Neural progenitor cell (in vitro differentiated cells): ENCODE measurements at regions not wholly inside any gene's neighbourhood (a gene's known extent, or its start where the extent isn't known, plus 50 kb on each side); places are given as distances from the start of the nearest gene placed in this dataset.

Source experiments
- DNase-seq: peaks from one replicate; pipeline ENCODE4 v3.0.0-alpha.2; 2016; ENCODE audit warnings: low spot score
- H2AFZ ChIP-seq: fragments of 200-600 bp; sonication (generic); replicated peaks from 2 replicates; pipeline ENCODE4 v1.6.1; 2016; ENCODE audit warnings: antibody characterized with exemption
- H3F3A ChIP-seq: fragments of 200-600 bp; sonication (generic); 2 replicates; pipeline ENCODE4 v1.6.1; 2016; ENCODE audit warnings: antibody characterized with exemption, low read depth
- H3K27ac ChIP-seq: fragments of 200-600 bp; sonication (generic); 2 replicates; pipeline ENCODE4 v1.5.1; 2016; ENCODE audit warnings: mild to moderate bottlenecking
- H3K27me3 ChIP-seq: fragments of 200-600 bp; sonication (generic); 2 replicates; pipeline ENCODE4 v1.6.1; 2016; ENCODE audit warnings: mild to moderate bottlenecking, moderate library complexity
- H3K36me3 ChIP-seq: fragments of 200-600 bp; sonication (generic); 2 replicates; pipeline ENCODE4 v1.5.1; 2016
- H3K4me1 ChIP-seq: fragments of 200-600 bp; sonication (generic); 2 replicates; pipeline ENCODE4 v1.6.1; 2016; ENCODE audit warnings: mixed run types
- H3K4me2 ChIP-seq: fragments of 200-600 bp; sonication (generic); 2 replicates; pipeline ENCODE4 v1.6.1; 2016
- H3K4me3 ChIP-seq: fragments of 200-600 bp; sonication (generic); 2 replicates; pipeline ENCODE4 v1.5.1; 2016
- H3K79me2 ChIP-seq: fragments of 200-600 bp; sonication (generic); 2 replicates; pipeline ENCODE4 v1.6.1; 2016; ENCODE audit warnings: low read depth
- H3K9ac ChIP-seq: fragments of 200-600 bp; sonication (generic); 2 replicates; pipeline ENCODE4 v1.6.1; 2016
- H3K9me3 ChIP-seq: fragments of 200-600 bp; sonication (generic); 2 replicates; pipeline ENCODE4 v1.5.1; 2016; ENCODE audit warnings: low read depth
- H4K20me1 ChIP-seq: fragments of 200-600 bp; sonication (generic); 2 replicates; pipeline ENCODE4 v1.6.1; 2016; ENCODE audit warnings: low read depth
- H3K27ac Mint-ChIP-seq: 3 replicates; pipeline ENCODE4 v1.8.0; 2021; ENCODE audit warnings: mixed read lengths
- H3K27me3 Mint-ChIP-seq: 2 replicates; pipeline ENCODE4 v1.8.0; 2022; ENCODE audit warnings: low read depth, mild to moderate bottlenecking, inconsistent platforms, moderate library complexity, mixed read lengths; ENCODE audit not compliant: insufficient read depth
- H3K36me3 Mint-ChIP-seq: 3 replicates; pipeline ENCODE4 v1.8.0; 2021; ENCODE audit warnings: mixed read lengths
- H3K4me1 Mint-ChIP-seq: 3 replicates; pipeline ENCODE4 v1.8.0; 2021; ENCODE audit warnings: mixed read lengths
- H3K4me3 Mint-ChIP-seq: 3 replicates; pipeline ENCODE4 v1.8.0; 2021; ENCODE audit warnings: mild to moderate bottlenecking, moderate library complexity, mixed read lengths
- H3K9me3 Mint-ChIP-seq: 3 replicates; pipeline ENCODE4 v1.8.0; 2020; ENCODE audit warnings: mixed read lengths
- EZH2 ChIP-seq: fragments of 200-600 bp; sonication (generic); IDR thresholded peaks from 2 replicates; pipeline ENCODE4 v1.6.1; 2017; ENCODE audit warnings: antibody characterized with exemption, mild to moderate bottlenecking, moderate library complexity
- EZH2phosphoT487 ChIP-seq: fragments of 200-600 bp; sonication (generic); IDR thresholded peaks from 2 replicates; pipeline ENCODE4 v1.6.1; 2017; ENCODE audit warnings: antibody characterized with exemption
- TF ChIP-seq, protein P1 (sequence below): fragments of 200-600 bp; sonication (generic); IDR thresholded peaks from 2 replicates; pipeline ENCODE4 v1.5.1; 2017; ENCODE audit warnings: antibody characterized with exemption, mild to moderate bottlenecking

DNA sequence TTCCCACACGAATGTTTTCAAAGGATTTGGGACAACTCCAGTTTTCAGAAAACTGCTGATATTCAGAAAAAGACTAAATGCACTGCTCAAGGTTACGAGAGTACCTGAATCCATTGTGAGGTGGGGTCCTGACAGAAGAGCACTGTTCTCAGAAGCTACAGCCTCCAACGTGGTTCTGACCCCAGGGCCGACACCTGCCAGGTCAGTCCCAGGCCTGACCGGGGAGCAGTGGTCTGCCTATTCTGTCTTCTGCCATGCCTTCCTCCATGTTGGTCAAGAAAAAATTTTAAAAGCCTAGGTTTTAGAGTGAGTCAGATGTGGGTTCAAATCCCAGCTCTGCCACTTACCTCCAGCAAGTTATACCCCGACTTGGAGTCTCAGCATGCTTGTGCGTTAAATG, 212.3 kb downstream of the BCL11A start:
- peaks cover 2% of the 10 kb centered on the region for H3K36me3 ChIP-seq
- peaks cover 1% of the 10 kb centered on the region for H3K4me1 ChIP-seq
- Mint-ChIP-seq H3K27me3 (no peaks in the 10 kb centered on the region), H3K9me3 (no peaks in the 10 kb centered on the region), H3K36me3 (no peaks in the 10 kb centered on the region), H3K4me3 (no peak overlapping the region), H3K27ac (no peak overlapping the region), H3K4me1 (no peaks in the 10 kb centered on the region)
- no peak for TF ChIP-seq EZH2phosphoT487
- TF ChIP-seq, protein P1, sequence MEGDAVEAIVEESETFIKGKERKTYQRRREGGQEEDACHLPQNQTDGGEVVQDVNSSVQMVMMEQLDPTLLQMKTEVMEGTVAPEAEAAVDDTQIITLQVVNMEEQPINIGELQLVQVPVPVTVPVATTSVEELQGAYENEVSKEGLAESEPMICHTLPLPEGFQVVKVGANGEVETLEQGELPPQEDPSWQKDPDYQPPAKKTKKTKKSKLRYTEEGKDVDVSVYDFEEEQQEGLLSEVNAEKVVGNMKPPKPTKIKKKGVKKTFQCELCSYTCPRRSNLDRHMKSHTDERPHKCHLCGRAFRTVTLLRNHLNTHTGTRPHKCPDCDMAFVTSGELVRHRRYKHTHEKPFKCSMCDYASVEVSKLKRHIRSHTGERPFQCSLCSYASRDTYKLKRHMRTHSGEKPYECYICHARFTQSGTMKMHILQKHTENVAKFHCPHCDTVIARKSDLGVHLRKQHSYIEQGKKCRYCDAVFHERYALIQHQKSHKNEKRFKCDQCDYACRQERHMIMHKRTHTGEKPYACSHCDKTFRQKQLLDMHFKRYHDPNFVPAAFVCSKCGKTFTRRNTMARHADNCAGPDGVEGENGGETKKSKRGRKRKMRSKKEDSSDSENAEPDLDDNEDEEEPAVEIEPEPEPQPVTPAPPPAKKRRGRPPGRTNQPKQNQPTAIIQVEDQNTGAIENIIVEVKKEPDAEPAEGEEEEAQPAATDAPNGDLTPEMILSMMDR = no peak
- TF ChIP-seq EZH2 = no peak
- no peak overlapping the region for H3K9ac ChIP-seq
- H3F3A ChIP-seq = no peaks in the 10 kb centered on the region
- no peak for DNase-seq
- no peaks in the 10 kb centered on the region for H3K27me3 ChIP-seq
- no peaks in the 10 kb centered on the region for H3K79me2 ChIP-seq
- no peak overlapping the region for H3K4me2 ChIP-seq
- no peak overlapping the region for H2AFZ ChIP-seq
- H3K9me3 ChIP-seq = no peaks in the 10 kb centered on the region
- H4K20me1 ChIP-seq = no peaks in the 10 kb centered on the region
- H3K4me3 ChIP-seq = no peak overlapping the region
- no peak overlapping the region for H3K27ac ChIP-seq

DNA sequence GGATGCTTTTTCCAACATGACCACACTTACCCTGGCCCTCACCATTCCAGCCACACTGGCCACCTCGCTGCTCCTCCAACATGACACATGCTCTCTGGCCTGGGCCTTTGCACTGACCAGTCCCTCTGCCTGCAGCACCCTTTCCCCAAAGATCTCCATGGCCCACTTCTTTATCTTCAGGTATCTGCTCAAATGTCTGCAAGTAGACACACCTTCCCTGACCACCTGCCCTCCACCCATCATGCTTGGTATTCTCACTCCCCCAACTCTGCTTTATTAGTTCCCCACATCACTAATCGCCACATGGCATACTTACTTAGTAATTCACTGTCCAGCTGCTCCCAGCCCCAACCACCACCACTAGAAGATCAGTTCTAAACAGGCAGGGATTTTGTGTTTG, 214.2 kb downstream of the BCL11A start:
- Histone ChIP-seq H4K20me1 (no peaks in the 10 kb centered on the region), H3K27me3 (no peaks in the 10 kb centered on the region), H3K79me2 (no peaks in the 10 kb centered on the region), H3K4me2 (no peak overlapping the region), H3K9ac (no peak overlapping the region), H3K27ac (no peak overlapping the region), H3K4me3 (no peak overlapping the region), H3K9me3 (no peaks in the 10 kb centered on the region), H3F3A (no peaks in the 10 kb centered on the region), H2AFZ (no peak overlapping the region), H3K4me1 (peaks cover 7% of the 10 kb centered on the region), H3K36me3 (no peaks in the 10 kb centered on the region)
- Mint-ChIP-seq H3K4me3 (no peak overlapping the region), H3K27me3 (no peaks in the 10 kb centered on the region), H3K27ac (no peak overlapping the region), H3K9me3 (no peaks in the 10 kb centered on the region), H3K36me3 (no peaks in the 10 kb centered on the region), H3K4me1 (no peaks in the 10 kb centered on the region)
- TF ChIP-seq, protein P1 = no peak
- no peak for TF ChIP-seq EZH2phosphoT487
- TF ChIP-seq EZH2 = no peak
- DNase-seq = no peak

- no peaks in the 10 kb centered on the region for H3K9me3 Mint-ChIP-seq
- peak; percentile 52 for DNase-seq
- H3K4me1 Mint-ChIP-seq = no peaks in the 10 kb centered on the region
- Histone ChIP-seq H3K9ac (no peak overlapping the region), H3K9me3 (no peaks in the 10 kb centered on the region), H3K4me1 (peaks cover 7% of the 10 kb centered on the region), H3K36me3 (no peaks in the 10 kb centered on the region), H2AFZ (no peak overlapping the region), H3K4me2 (no peak overlapping the region), H4K20me1 (no peaks in the 10 kb centered on the region), H3K27ac (no peak overlapping the region), H3F3A (no peaks in the 10 kb centered on the region), H3K79me2 (no peaks in the 10 kb centered on the region), H3K27me3 (no peaks in the 10 kb centered on the region), H3K4me3 (no peak overlapping the region)
- H3K27me3 Mint-ChIP-seq = no peaks in the 10 kb centered on the region
- H3K27ac Mint-ChIP-seq = no peak overlapping the region
- no peak overlapping the region for H3K4me3 Mint-ChIP-seq
- no peaks in the 10 kb centered on the region for H3K36me3 Mint-ChIP-seq
- TF ChIP-seq EZH2phosphoT487 = no peak
- TF ChIP-seq EZH2 = no peak
- TF ChIP-seq, protein P1 = peak; percentile 47
Observed at GRCh38 chr2:60337142-60337497, 216.3 kb downstream of the BCL11A start.
